ENCODE measurements at regions not wholly inside any gene's neighbourhood (a gene's known extent, or its start where the extent isn't known, plus 50 kb on each side); places are given as distances from the start of the nearest gene placed in this dataset.

DNA sequence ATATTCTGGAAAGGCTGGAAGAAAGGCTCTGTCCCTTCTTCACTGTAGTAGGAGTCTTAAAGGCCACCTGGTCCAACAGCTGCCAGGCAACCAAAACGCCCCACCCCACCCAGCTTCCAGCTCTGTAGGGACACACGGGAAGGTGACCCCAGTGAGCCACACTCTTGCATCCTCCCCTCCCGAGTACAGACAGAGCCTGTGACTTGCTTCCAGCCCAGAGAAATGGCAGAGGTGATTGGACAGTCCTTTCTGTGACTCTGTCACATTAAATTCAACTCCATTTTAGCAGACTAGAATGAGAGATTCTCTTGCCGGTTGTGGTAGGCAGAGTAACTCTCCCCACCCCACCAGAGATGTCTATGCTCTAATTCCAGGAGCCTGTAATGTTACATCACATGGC lies 226.2 kb upstream of the ARID1B start:
- TF ChIP-seq EZH2 (IDR thresholded peaks at IDR 0.05) = no peak
- TF ChIP-seq YY1 (IDR thresholded peaks at IDR 0.05; ENCODE audit: extremely low read depth, insufficient replicate concordance, low read depth, low read length) = no peak
- TF ChIP-seq, protein P1, sequence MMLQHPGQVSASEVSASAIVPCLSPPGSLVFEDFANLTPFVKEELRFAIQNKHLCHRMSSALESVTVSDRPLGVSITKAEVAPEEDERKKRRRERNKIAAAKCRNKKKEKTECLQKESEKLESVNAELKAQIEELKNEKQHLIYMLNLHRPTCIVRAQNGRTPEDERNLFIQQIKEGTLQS (IDR thresholded peaks at IDR 0.05) = no peak
- TF ChIP-seq, protein P2, sequence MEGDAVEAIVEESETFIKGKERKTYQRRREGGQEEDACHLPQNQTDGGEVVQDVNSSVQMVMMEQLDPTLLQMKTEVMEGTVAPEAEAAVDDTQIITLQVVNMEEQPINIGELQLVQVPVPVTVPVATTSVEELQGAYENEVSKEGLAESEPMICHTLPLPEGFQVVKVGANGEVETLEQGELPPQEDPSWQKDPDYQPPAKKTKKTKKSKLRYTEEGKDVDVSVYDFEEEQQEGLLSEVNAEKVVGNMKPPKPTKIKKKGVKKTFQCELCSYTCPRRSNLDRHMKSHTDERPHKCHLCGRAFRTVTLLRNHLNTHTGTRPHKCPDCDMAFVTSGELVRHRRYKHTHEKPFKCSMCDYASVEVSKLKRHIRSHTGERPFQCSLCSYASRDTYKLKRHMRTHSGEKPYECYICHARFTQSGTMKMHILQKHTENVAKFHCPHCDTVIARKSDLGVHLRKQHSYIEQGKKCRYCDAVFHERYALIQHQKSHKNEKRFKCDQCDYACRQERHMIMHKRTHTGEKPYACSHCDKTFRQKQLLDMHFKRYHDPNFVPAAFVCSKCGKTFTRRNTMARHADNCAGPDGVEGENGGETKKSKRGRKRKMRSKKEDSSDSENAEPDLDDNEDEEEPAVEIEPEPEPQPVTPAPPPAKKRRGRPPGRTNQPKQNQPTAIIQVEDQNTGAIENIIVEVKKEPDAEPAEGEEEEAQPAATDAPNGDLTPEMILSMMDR (IDR thresholded peaks at IDR 0.05 in 2 of 3, conservative IDR thresholded peaks at IDR 0.05 in 1 of 3; ENCODE audit: borderline replicate concordance in 1 of 3, insufficient read depth in 1 of 3, low read depth in 2 of 3, low read length in 2 of 3) = no peak
- TF ChIP-seq EZH2phosphoT487 (IDR thresholded peaks at IDR 0.05; ENCODE audit: borderline replicate concordance) = no peak
- TF ChIP-seq ZFX (IDR thresholded peaks at IDR 0.05) = no peak
- no peak for TF ChIP-seq REST (IDR thresholded peaks at IDR 0.05; ENCODE audit: low read depth)
- no peak for TF ChIP-seq POLR2A (IDR thresholded peaks at IDR 0.05; ENCODE audit: borderline replicate concordance, extremely low read depth, insufficient read depth, insufficient read length)
- TF ChIP-seq MAX (IDR thresholded peaks at IDR 0.05) = no peak
- TF ChIP-seq POLR2AphosphoS5 (IDR thresholded peaks at IDR 0.05; ENCODE audit: low read depth, low read length) = no peak
- TF ChIP-seq CBX3 (IDR thresholded peaks at IDR 0.05; ENCODE audit: low read depth) = no peak
- no peak for TF ChIP-seq RAD21 (IDR thresholded peaks at IDR 0.05; ENCODE audit: low read depth)
- no peak for TF ChIP-seq TCF7L2 (IDR thresholded peaks at IDR 0.05; ENCODE audit: borderline replicate concordance, extremely low read depth, insufficient read depth, insufficient read length)
- no peak for TF ChIP-seq SIN3A (IDR thresholded peaks at IDR 0.05; ENCODE audit: low read depth)
